CD14-positive monocyte (primary cell): ENCODE measurements at regions not wholly inside any gene's neighbourhood (a gene's known extent, or its start where the extent isn't known, plus 50 kb on each side); places are given as distances from the start of the nearest gene placed in this dataset.
"Not testable (repeated sequence)": the region's sequence is repeated elsewhere in the genome, so short reads cannot be mapped to it uniquely, and the experiment has no call there.

Source experiments
- DNase-seq, 3 donors: peaks; one replicate each; pipeline ENCODE4 v3.0.0-alpha.2; 2011 to 2022
- H2AFZ ChIP-seq: 2 replicates; pipeline ENCODE4 v1.6.0; 2012; ENCODE audit warnings: mild to moderate bottlenecking, low read depth, low read length, inconsistent platforms; ENCODE audit not compliant: insufficient read depth, poor library complexity, severe bottlenecking
- H3K27ac ChIP-seq, 2 donors: 1 replicate in 1 of 2; 2 replicates in 1 of 2; pipeline ENCODE4 v1.5.1; 2012 to 2013; ENCODE audit warnings: low read length in 2 of 2, control low read depth in 1 of 2, inconsistent platforms in 1 of 2, low read depth in 1 of 2, mild to moderate bottlenecking in 1 of 2
- H3K27me3 ChIP-seq, 2 donors: one replicate each; pipeline versions ENCODE4 v1.6.0 to v1.6.1; 2011 to 2013; ENCODE audit warnings: low read length in 2 of 2; ENCODE audit not compliant: control insufficient read depth in 2 of 2, insufficient read depth in 2 of 2
- H3K36me3 ChIP-seq, 2 donors: replicated peaks in 1 of 2; 1 replicate in 1 of 2; 2 replicates in 1 of 2; pipeline versions ENCODE4 v1.5.1 to v1.6.1; 2012 to 2013; ENCODE audit warnings: low read length in 2 of 2, control low read depth in 1 of 2, inconsistent platforms in 1 of 2, mild to moderate bottlenecking in 1 of 2; ENCODE audit not compliant: insufficient read depth in 2 of 2, control insufficient read depth in 1 of 2
- H3K4me1 ChIP-seq, 2 donors: 1 replicate in 1 of 2; 2 replicates in 1 of 2; pipeline versions ENCODE4 v1.5.1 to v1.6.1; 2012 to 2013; ENCODE audit warnings: low read length in 2 of 2, control low read depth in 1 of 2, inconsistent platforms in 1 of 2, mild to moderate bottlenecking in 1 of 2, moderate library complexity in 1 of 2; ENCODE audit not compliant: insufficient read depth in 2 of 2, control insufficient read depth in 1 of 2
- H3K4me2 ChIP-seq: replicated peaks from 2 replicates; pipeline ENCODE3; 2012; ENCODE audit warnings: low read length, moderate library complexity, mild to moderate bottlenecking; ENCODE audit not compliant: poor library complexity, severe bottlenecking; ENCODE audit errors: extremely low read depth
- H3K4me3 ChIP-seq, 3 experiments: fragments of 200-600 bp in 1 of 3; sonication (generic) in 1 of 3; replicated peaks in 1 of 3; 1 replicate in 2 of 3; 2 replicates in 1 of 3; pipeline ENCODE4 v1.5.1; 2011 to 2013; ENCODE audit warnings: low read length in 3 of 3, mild to moderate bottlenecking in 3 of 3, control low read depth in 2 of 3, low read depth in 2 of 3, inconsistent platforms in 1 of 3, moderate library complexity in 1 of 3
- H3K79me2 ChIP-seq: 2 replicates; pipeline ENCODE4 v1.6.0; 2012; ENCODE audit warnings: mild to moderate bottlenecking, control low read depth, inconsistent platforms, low read length, moderate library complexity; ENCODE audit not compliant: insufficient read depth
- H3K9ac ChIP-seq: 2 replicates; pipeline ENCODE4 v1.6.0; 2017; ENCODE audit warnings: low read length, mild to moderate bottlenecking; ENCODE audit not compliant: insufficient read depth, poor library complexity, severe bottlenecking
- H3K9me3 ChIP-seq, 2 donors: replicated peaks in 1 of 2; 1 replicate in 1 of 2; 2 replicates in 1 of 2; pipeline versions ENCODE4 v1.5.1 to v1.6.1; 2012 to 2013; ENCODE audit warnings: low read length in 2 of 2, control low read depth in 1 of 2; ENCODE audit not compliant: control insufficient read depth in 1 of 2, insufficient read depth in 1 of 2
- H4K20me1 ChIP-seq: 2 replicates; pipeline ENCODE4 v1.6.0; 2012; ENCODE audit warnings: mild to moderate bottlenecking, low read length, control low read depth, moderate library complexity; ENCODE audit not compliant: insufficient read depth
- H3K27ac Mint-ChIP-seq, 7 donors: one replicate each; pipeline ENCODE4 v1.8.0; 2020; ENCODE audit warnings: mild to moderate bottlenecking in 7 of 7, mixed read lengths in 7 of 7, moderate library complexity in 6 of 7, inconsistent platforms in 2 of 7
- H3K27me3 Mint-ChIP-seq, 3 donors: one replicate each; pipeline ENCODE4 v1.8.0; 2021 to 2022; ENCODE audit warnings: low read depth in 3 of 3, mild to moderate bottlenecking in 3 of 3, mixed read lengths in 3 of 3, moderate library complexity in 3 of 3, inconsistent platforms in 1 of 3
- H3K36me3 Mint-ChIP-seq, 2 donors: one replicate each; pipeline ENCODE4 v1.8.0; 2020; ENCODE audit warnings: mixed read lengths in 2 of 2, inconsistent platforms in 1 of 2, mild to moderate bottlenecking in 1 of 2
- H3K4me1 Mint-ChIP-seq: one replicate; pipeline ENCODE4 v1.8.0; 2020; ENCODE audit warnings: mild to moderate bottlenecking, mixed read lengths
- H3K4me3 Mint-ChIP-seq, 2 donors: one replicate each; pipeline ENCODE4 v1.8.0; 2020; ENCODE audit warnings: mild to moderate bottlenecking in 2 of 2, mixed read lengths in 2 of 2, moderate library complexity in 1 of 2
- H3K9me3 Mint-ChIP-seq, 7 donors: one replicate each; pipeline ENCODE4 v1.8.0; 2020 to 2022; ENCODE audit warnings: mixed read lengths in 7 of 7, mild to moderate bottlenecking in 6 of 7, moderate library complexity in 6 of 7, inconsistent platforms in 2 of 7
- WGBS: methylation state at CpG from one replicate; pipeline ENCODE4 v1.1.5; 2013; ENCODE audit warnings: missing lambda C conversion rate; ENCODE audit not compliant: insufficient coverage; 5-methylcytosine and 5-hydroxymethylcytosine counted together
- intact Hi-C, 2 donors: fragments of 100-400 bp; cut with micrococcal nuclease; formaldehyde crosslinking; loops; one replicate each; pipeline versions ENCODE4 v1.15.0 to v1.15.1; 2023
- TF ChIP-seq, protein P1 (sequence below): fragments of 200-600 bp; IDR thresholded peaks from one replicate; pipeline ENCODE4 v1.8.0; 2022; ENCODE audit warnings: antibody characterized with exemption, mild to moderate bottlenecking

DNA sequence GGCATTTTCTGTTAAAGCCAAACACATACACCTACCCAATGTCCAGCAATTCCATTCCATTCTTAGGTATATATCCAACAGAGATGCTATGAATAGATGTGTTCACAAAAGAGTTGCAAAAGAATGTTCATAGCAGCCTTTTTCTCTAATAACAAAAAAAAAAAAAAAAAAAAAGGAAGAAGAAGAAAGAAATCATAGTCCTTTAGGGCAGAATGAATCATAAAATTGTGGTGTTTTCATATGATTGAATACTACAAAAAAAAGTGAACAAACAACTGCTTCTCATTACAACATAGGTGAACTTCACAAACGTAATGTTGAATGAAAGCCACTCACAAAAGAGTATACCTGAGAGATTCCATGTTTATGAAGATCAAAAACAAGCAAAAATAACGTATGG is 66.8 kb upstream of the GRK3 start:
- Histone ChIP-seq H4K20me1 (peaks cover 1% of the 10 kb centered on the region), H3K4me2 (no peak overlapping the region), H3K27me3 (peaks cover 0 to 5% of the 10 kb centered on the region in 2 donors), H3K9ac (no peak overlapping the region), H2AFZ (no peak overlapping the region), H3K79me2 (no peaks in the 10 kb centered on the region), H3K27ac (no peak overlapping the region), H3K36me3 (no peaks in the 10 kb centered on the region), H3K4me1 (peaks cover 23% of the 10 kb centered on the region in 2 donors), H3K4me3 (no peak overlapping the region), H3K9me3 (no peaks in the 10 kb centered on the region)
- TF ChIP-seq, protein P1, sequence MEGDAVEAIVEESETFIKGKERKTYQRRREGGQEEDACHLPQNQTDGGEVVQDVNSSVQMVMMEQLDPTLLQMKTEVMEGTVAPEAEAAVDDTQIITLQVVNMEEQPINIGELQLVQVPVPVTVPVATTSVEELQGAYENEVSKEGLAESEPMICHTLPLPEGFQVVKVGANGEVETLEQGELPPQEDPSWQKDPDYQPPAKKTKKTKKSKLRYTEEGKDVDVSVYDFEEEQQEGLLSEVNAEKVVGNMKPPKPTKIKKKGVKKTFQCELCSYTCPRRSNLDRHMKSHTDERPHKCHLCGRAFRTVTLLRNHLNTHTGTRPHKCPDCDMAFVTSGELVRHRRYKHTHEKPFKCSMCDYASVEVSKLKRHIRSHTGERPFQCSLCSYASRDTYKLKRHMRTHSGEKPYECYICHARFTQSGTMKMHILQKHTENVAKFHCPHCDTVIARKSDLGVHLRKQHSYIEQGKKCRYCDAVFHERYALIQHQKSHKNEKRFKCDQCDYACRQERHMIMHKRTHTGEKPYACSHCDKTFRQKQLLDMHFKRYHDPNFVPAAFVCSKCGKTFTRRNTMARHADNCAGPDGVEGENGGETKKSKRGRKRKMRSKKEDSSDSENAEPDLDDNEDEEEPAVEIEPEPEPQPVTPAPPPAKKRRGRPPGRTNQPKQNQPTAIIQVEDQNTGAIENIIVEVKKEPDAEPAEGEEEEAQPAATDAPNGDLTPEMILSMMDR = no peak
- Mint-ChIP-seq H3K9me3 (peaks cover 0 to 2% (median 0%) of the 10 kb centered on the region in 7 donors), H3K36me3 (peaks cover 5 to 6% of the 10 kb centered on the region in 2 donors), H3K27me3 (peaks cover 8 to 13% (median 8%) of the 10 kb centered on the region in 3 donors), H3K4me1 (peaks cover 30% of the 10 kb centered on the region), H3K27ac (no peak overlapping the region), H3K4me3 (no peak overlapping the region)
- WGBS = 78% methylated on average over 1 of the region's 2 CpGs
- intact Hi-C loops = no loop called here
- no peak for DNase-seq

- intact Hi-C loops, H3K27me3 Mint-ChIP-seq, H3K9me3 ChIP-seq, H2AFZ ChIP-seq, H3K79me2 ChIP-seq, H3K9ac ChIP-seq, DNase-seq, H3K4me2 ChIP-seq, H3K36me3 ChIP-seq, H3K9me3 Mint-ChIP-seq, H3K4me1 Mint-ChIP-seq, H3K27ac Mint-ChIP-seq, H3K27ac ChIP-seq, H3K4me3 ChIP-seq, H3K27me3 ChIP-seq, H3K4me3 Mint-ChIP-seq, H3K4me1 ChIP-seq, H3K36me3 Mint-ChIP-seq, H4K20me1 ChIP-seq: not testable (repeated sequence)
- WGBS = no CpG with 5 or more reads among the region's 3 CpGs
These were observed 63.8 kb upstream of the GRK3 start for GRCh38 chr22:25500671-25501070.

DNA sequence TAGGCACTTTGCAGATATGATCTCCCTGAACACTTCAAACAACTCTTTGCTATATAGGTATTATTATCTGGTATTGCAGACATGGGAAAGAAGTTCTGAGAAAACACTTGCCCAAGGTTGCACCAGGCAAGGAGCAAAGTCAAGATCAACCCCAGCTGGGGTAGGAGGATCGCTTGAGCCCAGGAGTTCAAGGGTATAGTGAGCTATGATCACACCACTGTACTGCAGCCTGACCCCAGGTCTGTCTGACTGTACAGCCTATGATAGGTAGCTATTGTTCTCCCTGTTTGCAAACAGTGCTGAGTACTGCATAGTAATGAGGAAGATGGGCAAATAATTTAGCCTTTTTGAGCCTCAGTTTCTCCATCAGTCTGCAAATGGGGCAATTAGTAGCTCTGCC is 60.5 kb upstream of the GRK3 start:
- H3K4me3 ChIP-seq, H3K9me3 Mint-ChIP-seq, H3K27me3 ChIP-seq, H3K4me1 ChIP-seq, H3K27ac ChIP-seq, H4K20me1 ChIP-seq, H3K36me3 Mint-ChIP-seq, H3K9ac ChIP-seq, H3K27me3 Mint-ChIP-seq, H2AFZ ChIP-seq, H3K79me2 ChIP-seq, H3K4me1 Mint-ChIP-seq, H3K9me3 ChIP-seq, intact Hi-C loops, H3K36me3 ChIP-seq, H3K27ac Mint-ChIP-seq, DNase-seq, H3K4me2 ChIP-seq, H3K4me3 Mint-ChIP-seq: not testable (repeated sequence)
- 100% methylated on average over 1 of the region's 1 CpG for WGBS
